Memory B cell (primary cell): ENCODE measurements at regions not wholly inside any gene's neighbourhood (a gene's known extent, or its start where the extent isn't known, plus 50 kb on each side); places are given as distances from the start of the nearest gene placed in this dataset.
"Not testable (repeated sequence)": the region's sequence is repeated elsewhere in the genome, so short reads cannot be mapped to it uniquely, and the experiment has no call there.

Experiments used
- ATAC-seq: fragments of 150-1000 bp; cut with Tn5 transposase; 2 replicates; pipeline ENCODE4 v1.10.0; 2021; ENCODE audit warnings: low read depth, mild to moderate bottlenecking, moderate library complexity
- DNase-seq, 2 donors: peaks; one replicate each; pipeline ENCODE4 v3.0.0; 2022; ENCODE audit warnings: low spot score in 2 of 2
- H3K27ac Mint-ChIP-seq: one replicate; pipeline ENCODE4 v1.8.0; 2022; ENCODE audit warnings: mild to moderate bottlenecking, moderate library complexity, mixed read lengths
- H3K27me3 Mint-ChIP-seq: one replicate; pipeline ENCODE4 v1.8.0; 2022; ENCODE audit warnings: mixed read lengths
- H3K36me3 Mint-ChIP-seq: one replicate; pipeline ENCODE4 v1.8.0; 2022; ENCODE audit warnings: mild to moderate bottlenecking, mixed read lengths
- H3K4me1 Mint-ChIP-seq: one replicate; pipeline ENCODE4 v1.8.0; 2022; ENCODE audit warnings: mixed read lengths
- H3K4me3 Mint-ChIP-seq: one replicate; pipeline ENCODE4 v1.8.0; 2022; ENCODE audit warnings: mild to moderate bottlenecking, moderate library complexity, mixed read lengths
- H3K9me3 Mint-ChIP-seq: one replicate; pipeline ENCODE4 v1.8.0; 2022; ENCODE audit warnings: mixed read lengths

GRCh38 chr2:168326572-168326971, 79.2 kb upstream of the STK39 start:
- DNase-seq (no peak), ATAC-seq (no peak)
- H3K36me3 Mint-ChIP-seq, result peaks cover 3% of the 10 kb centered on the region
- H3K27ac Mint-ChIP-seq, result no peak overlapping the region
- peaks cover 11% of the 10 kb centered on the region for H3K27me3 Mint-ChIP-seq
- H3K4me1 Mint-ChIP-seq, result no peaks in the 10 kb centered on the region
- no peak overlapping the region for H3K4me3 Mint-ChIP-seq
- peaks cover 3% of the 10 kb centered on the region for H3K9me3 Mint-ChIP-seq

GRCh38 chr2:168327328-168327727, 79.9 kb upstream of the STK39 start:
- Mint-ChIP-seq H3K9me3 (peaks cover 3% of the 10 kb centered on the region), H3K36me3 (peaks cover 3% of the 10 kb centered on the region)
- no peak for ATAC-seq

GRCh38 chr2:168328421-168328820, 81.0 kb upstream of the STK39 start:
- H3K4me3 Mint-ChIP-seq, result no peak overlapping the region
- no peaks in the 10 kb centered on the region for H3K4me1 Mint-ChIP-seq
- H3K9me3 Mint-ChIP-seq, result peaks cover 3% of the 10 kb centered on the region
- DNase-seq (no peak), ATAC-seq (no peak)
- H3K36me3 Mint-ChIP-seq, result peaks cover 3% of the 10 kb centered on the region
- H3K27me3 Mint-ChIP-seq, result peaks cover 8% of the 10 kb centered on the region
- no peak overlapping the region for H3K27ac Mint-ChIP-seq

More at GRCh38 chr2:168327328-168327727, 79.9 kb upstream of the STK39 start:
- Mint-ChIP-seq H3K27me3 (peaks cover 11% of the 10 kb centered on the region), H3K4me1 (no peaks in the 10 kb centered on the region), H3K27ac (no peak overlapping the region), H3K4me3 (no peak overlapping the region)
- no peak for DNase-seq

GRCh38 chr2:168330624-168331423, 83.4 kb upstream of the STK39 start:
- H3K4me1 Mint-ChIP-seq, result no peaks in the 10 kb centered on the region
- ATAC-seq, result no peak

GRCh38 chr2:168335254-168335653, 87.9 kb upstream of the STK39 start:
- not testable (repeated sequence) for H3K27me3 Mint-ChIP-seq, DNase-seq, H3K4me3 Mint-ChIP-seq, ATAC-seq, H3K4me1 Mint-ChIP-seq, H3K36me3 Mint-ChIP-seq, H3K9me3 Mint-ChIP-seq, H3K27ac Mint-ChIP-seq

More at GRCh38 chr2:168330624-168331423, 83.4 kb upstream of the STK39 start:
- no peak for DNase-seq
- Mint-ChIP-seq H3K27ac (no peak overlapping the region), H3K27me3 (no peaks in the 10 kb centered on the region), H3K9me3 (peaks cover 3% of the 10 kb centered on the region), H3K36me3 (peaks cover 3% of the 10 kb centered on the region), H3K4me3 (no peak overlapping the region)

GRCh38 chr2:168336786-168337388, 89.5 kb upstream of the STK39 start:
- Mint-ChIP-seq H3K4me1 (peaks cover 3% of the 10 kb centered on the region), H3K4me3 (no peak overlapping the region), H3K9me3 (no peaks in the 10 kb centered on the region), H3K27ac (no peak overlapping the region), H3K27me3 (peaks cover 7% of the 10 kb centered on the region), H3K36me3 (no peaks in the 10 kb centered on the region)
- DNase-seq (peak in 1 of 2 donors; percentile 26), ATAC-seq (peak; percentile 94)

GRCh38 chr2:168338292-168338691, 90.9 kb upstream of the STK39 start:
- DNase-seq (no peak), ATAC-seq (no peak)
- no peaks in the 10 kb centered on the region for H3K9me3 Mint-ChIP-seq
- H3K27ac Mint-ChIP-seq, result no peak overlapping the region
- H3K36me3 Mint-ChIP-seq, result no peaks in the 10 kb centered on the region
- peaks cover 7% of the 10 kb centered on the region for H3K27me3 Mint-ChIP-seq
- H3K4me1 Mint-ChIP-seq, result peaks cover 3% of the 10 kb centered on the region
- H3K4me3 Mint-ChIP-seq, result no peak overlapping the region

- Mint-ChIP-seq H3K36me3 (no peaks in the 10 kb centered on the region), H3K27me3 (peaks cover 9% of the 10 kb centered on the region), H3K9me3 (no peaks in the 10 kb centered on the region), H3K4me3 (no peak overlapping the region), H3K27ac (no peak overlapping the region), H3K4me1 (peaks cover 3% of the 10 kb centered on the region)
- DNase-seq (no peak), ATAC-seq (no peak)
Observed at GRCh38 chr2:168338803-168339437, 91.5 kb upstream of the STK39 start.

GRCh38 chr2:168340931-168341330, 93.5 kb upstream of the STK39 start:
- DNase-seq (no peak), ATAC-seq (no peak)
- H3K4me3 Mint-ChIP-seq, result no peak overlapping the region
- H3K27me3 Mint-ChIP-seq, result peaks cover 9% of the 10 kb centered on the region
- H3K4me1 Mint-ChIP-seq, result peaks cover 9% of the 10 kb centered on the region
- H3K36me3 Mint-ChIP-seq, result no peaks in the 10 kb centered on the region
- H3K9me3 Mint-ChIP-seq, result no peaks in the 10 kb centered on the region
- no peak overlapping the region for H3K27ac Mint-ChIP-seq

GRCh38 chr2:168343586-168343985, 96.2 kb upstream of the STK39 start:
- H3K27ac Mint-ChIP-seq, result no peak overlapping the region
- H3K27me3 Mint-ChIP-seq, result peaks cover 11% of the 10 kb centered on the region
- ATAC-seq (no peak), DNase-seq (no peak)
- H3K4me1 Mint-ChIP-seq, result peaks cover 12% of the 10 kb centered on the region
- no peaks in the 10 kb centered on the region for H3K9me3 Mint-ChIP-seq
- no peaks in the 10 kb centered on the region for H3K36me3 Mint-ChIP-seq
- no peak overlapping the region for H3K4me3 Mint-ChIP-seq

GRCh38 chr2:168344706-168345105, 97.3 kb upstream of the STK39 start:
- Mint-ChIP-seq H3K27me3 (peaks cover 11% of the 10 kb centered on the region), H3K4me1 (peaks cover 12% of the 10 kb centered on the region), H3K36me3 (no peaks in the 10 kb centered on the region), H3K9me3 (no peaks in the 10 kb centered on the region), H3K27ac (no peak overlapping the region), H3K4me3 (no peak overlapping the region)
- DNase-seq, result no peak
- no peak for ATAC-seq

- H3K36me3 Mint-ChIP-seq, result no peaks in the 10 kb centered on the region
- H3K27ac Mint-ChIP-seq, result no peak overlapping the region
- no peak overlapping the region for H3K4me3 Mint-ChIP-seq
- no peaks in the 10 kb centered on the region for H3K9me3 Mint-ChIP-seq
- ATAC-seq (peak; percentile 78), DNase-seq (peak in 1 of 2 donors; percentile 14)
- H3K4me1 Mint-ChIP-seq, result peaks cover 12% of the 10 kb centered on the region
- peaks cover 8% of the 10 kb centered on the region for H3K27me3 Mint-ChIP-seq
Observed at GRCh38 chr2:168345601-168346000, 98.2 kb upstream of the STK39 start.

- H3K27me3 Mint-ChIP-seq, result peaks cover 3% of the 10 kb centered on the region
- peak overlapping the region; percentile 61 for H3K27ac Mint-ChIP-seq
Observed at GRCh38 chr2:168346725-168347477, 99.5 kb upstream of the STK39 start.

GRCh38 chr2:168348076-168348475, 100.7 kb upstream of the STK39 start:
- peaks cover 3% of the 10 kb centered on the region for H3K27me3 Mint-ChIP-seq
- H3K27ac Mint-ChIP-seq, result no peak overlapping the region
- ATAC-seq, result no peak
- no peak overlapping the region for H3K4me3 Mint-ChIP-seq
- DNase-seq, result no peak
- peaks cover 12% of the 10 kb centered on the region for H3K4me1 Mint-ChIP-seq
- no peaks in the 10 kb centered on the region for H3K36me3 Mint-ChIP-seq
- peaks cover under 1% of the 10 kb centered on the region for H3K9me3 Mint-ChIP-seq

More at GRCh38 chr2:168346725-168347477, 99.5 kb upstream of the STK39 start:
- ATAC-seq (peak; percentile 59), DNase-seq (peak; percentile 31 to 54)
- no peaks in the 10 kb centered on the region for H3K36me3 Mint-ChIP-seq
- H3K9me3 Mint-ChIP-seq, result no peaks in the 10 kb centered on the region
- peak overlapping the region; percentile 79 for H3K4me3 Mint-ChIP-seq
- H3K4me1 Mint-ChIP-seq, result peaks cover 12% of the 10 kb centered on the region
